K562 (cell line): ENCODE measurements at regions not wholly inside any gene's neighbourhood (a gene's known extent, or its start where the extent isn't known, plus 50 kb on each side); places are given as distances from the start of the nearest gene placed in this dataset.

Experiments used
- ATAC-seq: fragments of 200-7000 bp; cut with Tn5 transposase; 3 replicates; pipeline ENCODE4 v1.9.1; 2020; ENCODE audit warnings: moderate library complexity
- BruUV-seq: library from RNA; stranded (reverse); fragments of 400-500 nt; replicated peaks from 2 replicates; lab custom pipeline; 2021; lab: Mats Ljungman, UMichigan
- CTCF ChIA-PET: fragments of 300-600 bp; formaldehyde crosslinking; extraction: SDS; loops from one replicate; lab custom pipeline; 2021; ENCODE audit warnings: low intra/inter-chr PET ratio; lab: Yijun Ruan, JAX
- POLR2A ChIA-PET: fragments of 300-600, 350-650 bp; sonication (Branson Sonifier 250); formaldehyde crosslinking; extraction: SDS; loops from one replicate; lab custom pipeline; 2021; ENCODE audit warnings: antibody characterized with exemption, inconsistent platforms; lab: Yijun Ruan, JAX
- DNase-seq, 4 experiments: peaks; one replicate each; pipeline versions ENCODE4 v3.0.0 to v3.0.0-alpha.2; 2011 to 2018; ENCODE audit warnings: low spot score in 3 of 4, mixed read lengths in 3 of 4; ENCODE audit errors: extremely low read depth in 1 of 4
- FAIRE-seq: peaks from 2 replicates; lab custom pipeline; 2011; peaks lifted over from hg19 to GRCh38; lab: Jason Lieb, UNC
- H2AFZ ChIP-seq: 2 replicates; pipeline ENCODE4 v1.6.0; 2011; ENCODE audit warnings: low read depth, low read length, control low read depth, inconsistent platforms
- H3K27ac ChIP-seq: fragments of 200-600 bp; 3 replicates; pipeline ENCODE4 v1.8.0; 2011; ENCODE audit warnings: low read depth, mild to moderate bottlenecking, control low read depth, inconsistent platforms, low read length, moderate library complexity, mixed read lengths; ENCODE audit errors: extremely low read depth
- H3K27me3 ChIP-seq, 2 experiments: fragments of 300-600 bp in 1 of 2; 2 replicates in 1 of 2; 3 replicates in 1 of 2; pipeline versions ENCODE4 v1.6.0 to v1.8.0; 2011; ENCODE audit warnings: inconsistent platforms in 2 of 2, low read length in 2 of 2, mild to moderate bottlenecking in 1 of 2, mixed read lengths in 1 of 2, moderate library complexity in 1 of 2; ENCODE audit not compliant: control insufficient read depth in 2 of 2, insufficient read depth in 2 of 2
- H3K36me3 ChIP-seq: fragments of 300-600 bp; 3 replicates; pipeline ENCODE4 v1.8.0; 2011; ENCODE audit warnings: mild to moderate bottlenecking, low read length, inconsistent platforms; ENCODE audit not compliant: control insufficient read depth, insufficient read depth
- H3K4me1 ChIP-seq, 2 experiments: fragments of 200-600 bp in 1 of 2; replicated peaks in 1 of 2; 2 replicates in 1 of 2; 3 replicates in 1 of 2; pipeline versions ENCODE4 v1.5.1 to v1.8.0; 2011; ENCODE audit warnings: inconsistent platforms in 2 of 2, low read length in 2 of 2, mild to moderate bottlenecking in 1 of 2, mixed read lengths in 1 of 2, moderate library complexity in 1 of 2; ENCODE audit not compliant: control insufficient read depth in 2 of 2, insufficient read depth in 2 of 2
- H3K4me2 ChIP-seq: 2 replicates; pipeline ENCODE4 v1.6.1; 2011; ENCODE audit warnings: low read length, control low read depth, inconsistent platforms, mixed read lengths; ENCODE audit not compliant: insufficient read depth
- H3K4me3 ChIP-seq: fragments of 200-600 bp; sonication (generic), shearing (Covaris generic); 2 replicates; pipeline ENCODE4 v1.5.1; 2016; ENCODE audit warnings: control low read depth, inconsistent platforms
- H3K79me2 ChIP-seq: fragments of 200-600 bp; 3 replicates; pipeline ENCODE4 v1.8.0; 2011; ENCODE audit warnings: low read length, inconsistent platforms; ENCODE audit not compliant: control insufficient read depth, insufficient read depth
- H3K9ac ChIP-seq, 2 experiments: 2 replicates each; pipeline versions ENCODE4 v1.6.0 to v1.6.1; 2011; ENCODE audit warnings: low read depth in 2 of 2, low read length in 2 of 2, control low read depth in 1 of 2, inconsistent platforms in 1 of 2, mild to moderate bottlenecking in 1 of 2, mixed read lengths in 1 of 2; ENCODE audit not compliant: insufficient read depth in 1 of 2
- H3K9me1 ChIP-seq: one replicate; pipeline ENCODE4 v1.6.0; 2011; ENCODE audit warnings: inconsistent platforms, mild to moderate bottlenecking, low read length, moderate library complexity; ENCODE audit not compliant: control insufficient read depth, insufficient read depth
- H3K9me3 ChIP-seq: replicated peaks from 2 replicates; pipeline ENCODE4 v1.5.1; 2011; ENCODE audit warnings: low read depth, low read length, inconsistent platforms; ENCODE audit not compliant: control insufficient read depth, insufficient read depth
- H4K20me1 ChIP-seq: replicated peaks from 2 replicates; pipeline ENCODE4 v1.6.1; 2011; ENCODE audit warnings: low read length, inconsistent platforms, mixed read lengths; ENCODE audit not compliant: control insufficient read depth, insufficient read depth
- C11orf30 ChIP-seq: fragments of 450-650 bp; IDR thresholded peaks from 2 replicates; pipeline ENCODE4 v1.6.1; 2016; ENCODE audit warnings: low read depth, mild to moderate bottlenecking
- DPF2 ChIP-seq: fragments of 450-650 bp; IDR thresholded peaks from 2 replicates; pipeline ENCODE4 v1.6.1; 2016
- NR0B1 ChIP-seq: fragments of 450-650 bp; IDR thresholded peaks from one replicate; pipeline ENCODE4 v1.6.1; 2018; ENCODE audit warnings: mild to moderate bottlenecking, moderate library complexity; ENCODE audit not compliant: partially characterized antibody
- TGIF2 ChIP-seq: sonication (generic); formaldehyde crosslinking; IDR thresholded peaks from 2 replicates; pipeline ENCODE4 v1.8.1; 2022; ENCODE audit warnings: mild to moderate bottlenecking, missing genetic modification reagents, moderate library complexity
- ZNF395 ChIP-seq: fragments of 200-800 bp; sonication (Bioruptor generic); IDR thresholded peaks from 2 replicates; pipeline ENCODE4 v1.6.1; 2017; ENCODE audit warnings: missing genetic modification characterization, missing compliant biosample characterization
- ZNF699 ChIP-seq: fragments of 250-450 bp; sonication (Bioruptor Pico); IDR thresholded peaks from 2 replicates; pipeline ENCODE4 v1.8.0; 2021; ENCODE audit warnings: mild to moderate bottlenecking, moderate library complexity; ENCODE audit not compliant: insufficient replicate concordance
- WGBS: fragments of 100-300 bp; shearing (Covaris generic); methylation state at CpG from one replicate; pipeline ENCODE4 v1.1.6; 2016; ENCODE audit warnings: low coverage, mixed read lengths; ENCODE audit not compliant: insufficient coverage; ENCODE audit errors: missing lambda C conversion rate; 5-methylcytosine and 5-hydroxymethylcytosine counted together
- in situ Hi-C: fragments of 300-500 bp; cut with MboI; formaldehyde crosslinking; loops from 4 replicates; pipeline ENCODE4 v1.15.0; 2018; ENCODE audit warnings: inconsistent platforms, mixed read lengths
- intact Hi-C: fragments of 100-400 bp; cut with micrococcal nuclease; formaldehyde crosslinking; loops from 2 replicates; pipeline ENCODE4 v1.14.2; 2022

DNA sequence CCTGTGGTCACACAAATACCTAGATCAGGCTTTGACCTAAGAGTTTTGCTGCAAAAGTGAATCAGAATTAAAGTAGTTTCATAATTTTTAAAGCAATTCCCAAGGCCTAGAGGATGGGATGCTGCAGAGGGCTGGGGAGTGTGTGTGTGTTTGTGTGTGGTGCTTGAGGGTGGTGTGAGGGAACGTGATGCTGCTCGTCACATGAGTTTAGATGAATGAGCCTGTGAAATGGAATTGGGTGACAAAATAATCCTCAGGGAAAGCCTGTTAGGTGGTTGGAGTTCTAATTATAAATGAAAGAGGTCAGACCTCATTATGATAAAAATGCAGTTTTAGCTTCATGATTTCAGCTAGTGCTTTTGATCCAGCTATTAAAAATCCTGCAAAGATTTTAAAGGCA lies 87.5 kb upstream of the TMEM170B start:
- Histone ChIP-seq H3K36me3 (no peaks in the 10 kb centered on the region), H2AFZ (no peak overlapping the region), H3K79me2 (no peaks in the 10 kb centered on the region), H3K4me3 (no peak overlapping the region), H4K20me1 (no peaks in the 10 kb centered on the region), H3K9ac (no peak overlapping the region), H3K4me1 (no peaks in the 10 kb centered on the region; a peak in 1 of 5 replicates), H3K27ac (no peak overlapping the region), H3K27me3 (peaks cover 0 to 5% of the 10 kb centered on the region in 2 experiments; a peak in 1 of 5 replicates), H3K9me1 (no peaks in the 10 kb centered on the region), H3K4me2 (no peak overlapping the region), H3K9me3 (no peaks in the 10 kb centered on the region)
- no peak for FAIRE-seq
- BruUV-seq = no TSS peak
- no peak for TF ChIP-seq TGIF2 (CRISPR knock-in tag)
- no peak for TF ChIP-seq ZNF395 (CRISPR knock-in tag)
- no peak for TF ChIP-seq ZNF699 (CRISPR knock-in tag)
- no peak for DNase-seq
- POLR2A ChIA-PET = no interaction called here
- no peak for ATAC-seq
- intact Hi-C loops = no loop called here
- WGBS = 0% methylated on average over 2 of the region's 2 CpGs
- CTCF ChIA-PET = no interaction called here
- in situ Hi-C loops = no loop called here

GRCh38 chr6:11449408-11449807 lies 88.1 kb upstream of the TMEM170B start:
- H3K27me3 ChIP-seq = peaks cover 0 to 5% of the 10 kb centered on the region in 2 experiments; a peak in 1 of 5 replicates
- ATAC-seq = no peak
- TF ChIP-seq NR0B1 = no peak
- TF ChIP-seq C11orf30 = no peak
- TF ChIP-seq DPF2 = no peak
- TF ChIP-seq, all 486 proteins: peak for 0
- Histone ChIP-seq H3K9me3 (no peaks in the 10 kb centered on the region), H3K9me1 (no peaks in the 10 kb centered on the region), H3K36me3 (no peaks in the 10 kb centered on the region), H3K4me3 (no peak overlapping the region), H3K79me2 (no peaks in the 10 kb centered on the region), H2AFZ (no peak overlapping the region), H3K4me2 (no peak overlapping the region), H3K9ac (no peak overlapping the region), H3K27ac (no peak overlapping the region), H3K4me1 (no peaks in the 10 kb centered on the region; a peak in 1 of 5 replicates), H4K20me1 (no peaks in the 10 kb centered on the region)
- in situ Hi-C loops = no loop called here
- DNase-seq (no peak), FAIRE-seq (no peak)
- intact Hi-C loops = no loop called here
- POLR2A ChIA-PET = no interaction called here
- CTCF ChIA-PET = no interaction called here
- no TSS peak for BruUV-seq
- WGBS = 0% methylated on average over 2 of the region's 2 CpGs
